SK-N-SH (cell line): ENCODE measurements at regions not wholly inside any gene's neighbourhood (a gene's known extent, or its start where the extent isn't known, plus 50 kb on each side); places are given as distances from the start of the nearest gene placed in this dataset.

Source experiments
- CTCF ChIA-PET: fragments of 300-600, 350-600 bp; formaldehyde crosslinking; extraction: SDS; loops from one replicate; lab custom pipeline; 2021; lab: Yijun Ruan, JAX
- POLR2A ChIA-PET: fragments of 350-600 bp; sonication (Branson Sonifier 250); formaldehyde crosslinking; extraction: SDS; loops from one replicate; lab custom pipeline; 2020; ENCODE audit warnings: antibody characterized with exemption, inconsistent platforms; lab: Yijun Ruan, JAX
- DNase-seq: peaks from one replicate; pipeline ENCODE4 v3.0.0; 2012
- H2AFZ ChIP-seq: fragments of 200-600 bp; sonication (generic); 2 replicates; pipeline ENCODE4 v1.8.1; 2016; ENCODE audit warnings: antibody characterized with exemption, mild to moderate bottlenecking, low read depth
- H3F3A ChIP-seq: fragments of 200-600 bp; sonication (generic); replicated peaks from 2 replicates; pipeline ENCODE3; 2016; ENCODE audit warnings: antibody characterized with exemption, mild to moderate bottlenecking; ENCODE audit not compliant: insufficient read depth
- H3K27ac ChIP-seq, 2 experiments: fragments of 200-500 bp in 1 of 2; fragments of 200-600 bp in 1 of 2; sonication (Bioruptor generic) in 1 of 2; sonication (generic), shearing (Covaris generic) in 1 of 2; 2 replicates each; pipeline versions ENCODE4 v1.5.1 to v1.6.1; 2014 to 2016; ENCODE audit warnings: low read depth in 2 of 2, inconsistent platforms in 1 of 2, low read length in 1 of 2, mild to moderate bottlenecking in 1 of 2, mixed read lengths in 1 of 2
- H3K27me3 ChIP-seq: fragments of 200-600 bp; sonication (generic), shearing (Covaris generic); 2 replicates; pipeline ENCODE4 v1.6.1; 2016; ENCODE audit warnings: mixed run types; ENCODE audit not compliant: insufficient read depth
- H3K36me3 ChIP-seq, 2 experiments: fragments of 200-500 bp in 1 of 2; fragments of 200-600 bp in 1 of 2; sonication (Bioruptor generic) in 1 of 2; sonication (generic) in 1 of 2; replicated peaks in 1 of 2; 2 replicates each; pipeline versions ENCODE3 to v1.5.1; 2014 to 2016; ENCODE audit warnings: low read length in 1 of 2, mild to moderate bottlenecking in 1 of 2; ENCODE audit not compliant: insufficient read depth in 2 of 2, control insufficient read depth in 1 of 2
- H3K4me1 ChIP-seq, 2 experiments: fragments of 200-500 bp in 1 of 2; fragments of 200-600 bp in 1 of 2; sonication (Bioruptor generic) in 1 of 2; sonication (generic), shearing (Covaris generic) in 1 of 2; 2 replicates each; pipeline versions ENCODE4 v1.5.1 to v1.6.1; 2014 to 2016; ENCODE audit warnings: low read depth in 1 of 2, low read length in 1 of 2, mixed run types in 1 of 2; ENCODE audit not compliant: insufficient read depth in 2 of 2, control insufficient read depth in 1 of 2
- H3K4me2 ChIP-seq: fragments of 200-600 bp; sonication (generic), shearing (Covaris generic); 2 replicates; pipeline ENCODE4 v1.6.1; 2017; ENCODE audit warnings: mixed run types
- H3K4me3 ChIP-seq, 2 experiments: fragments of 200-500 bp in 1 of 2; fragments of 200-600 bp in 1 of 2; sonication (Bioruptor generic) in 1 of 2; sonication (generic), shearing (Covaris generic) in 1 of 2; 2 replicates each; pipeline versions ENCODE4 v1.5.1 to v1.8.1; 2014 to 2016; ENCODE audit warnings: low read depth in 2 of 2, inconsistent platforms in 1 of 2, low read length in 1 of 2, mild to moderate bottlenecking in 1 of 2, mixed read lengths in 1 of 2, moderate library complexity in 1 of 2
- H3K79me2 ChIP-seq: fragments of 200-600 bp; sonication (generic); 2 replicates; pipeline ENCODE4 v1.8.1; 2017; ENCODE audit warnings: mild to moderate bottlenecking; ENCODE audit not compliant: insufficient read depth
- H3K9ac ChIP-seq: fragments of 200-600 bp; sonication (generic); 2 replicates; pipeline ENCODE4 v1.6.1; 2017; ENCODE audit warnings: mixed run types
- H3K9me2 ChIP-seq: fragments of 200-600 bp; sonication (generic); 2 replicates; pipeline ENCODE4 v1.6.1; 2017; ENCODE audit warnings: mixed run types
- H3K9me3 ChIP-seq: fragments of 200-600 bp; sonication (generic); 2 replicates; pipeline ENCODE4 v1.6.1; 2017; ENCODE audit warnings: mixed run types, mild to moderate bottlenecking, moderate library complexity
- H4K20me1 ChIP-seq: fragments of 200-600 bp; sonication (generic); 2 replicates; pipeline ENCODE4 v1.6.1; 2017; ENCODE audit warnings: mild to moderate bottlenecking, mixed run types; ENCODE audit not compliant: insufficient read depth
- CTCF ChIP-seq: fragments of 200-600 bp; sonication (generic); IDR thresholded peaks from 2 replicates; pipeline ENCODE4 v1.6.1; 2017; ENCODE audit warnings: antibody characterized with exemption, mild to moderate bottlenecking, moderate library complexity
- ELF1 ChIP-seq: IDR thresholded peaks from 2 replicates; pipeline ENCODE4 v1.4.0; 2012
- EP300 ChIP-seq, 2 experiments: IDR thresholded peaks; 2 replicates each; pipeline versions ENCODE4 v1.4.0 to v1.6.1; 2012; ENCODE audit warnings: borderline replicate concordance in 1 of 2, low read depth in 1 of 2, low read length in 1 of 2
- FOXM1 ChIP-seq: IDR thresholded peaks from 2 replicates; pipeline ENCODE4 v1.4.0; 2012; ENCODE audit warnings: low read depth, mild to moderate bottlenecking
- GATA2 ChIP-seq: sonication (generic); formaldehyde crosslinking; IDR thresholded peaks from 2 replicates; pipeline ENCODE4 v1.5.0; 2020; ENCODE audit warnings: mild to moderate bottlenecking, missing genetic modification reagents
- PBX3 ChIP-seq: IDR thresholded peaks from 2 replicates; pipeline ENCODE4; 2012
- RAD21 ChIP-seq: IDR thresholded peaks from 2 replicates; pipeline ENCODE4 v1.6.1; 2012; ENCODE audit warnings: mild to moderate bottlenecking, low read length
- RCOR1 ChIP-seq: fragments of 150-350 bp; IDR thresholded peaks from 2 replicates; pipeline ENCODE4 v1.6.1; 2017; ENCODE audit warnings: antibody characterized with exemption, low read length
- SMC3 ChIP-seq: IDR thresholded peaks from 2 replicates; pipeline ENCODE4 v1.6.1; 2012; ENCODE audit warnings: low read depth, low read length, improper control_type of control experiment
- YY1 ChIP-seq: IDR thresholded peaks from 2 replicates; pipeline ENCODE4 v1.4.0; 2012; ENCODE audit warnings: low read depth, mild to moderate bottlenecking
- ZBTB33 ChIP-seq: IDR thresholded peaks from 2 replicates; pipeline ENCODE4 v1.4.0; 2012; ENCODE audit warnings: low read depth, borderline replicate concordance
- WGBS: methylation state at CpG from one replicate; pipeline ENCODE4 v1.1.6; 2017; ENCODE audit warnings: low lambda C conversion rate; 5-methylcytosine and 5-hydroxymethylcytosine counted together

GRCh38 chr3:20668411-20668810, 482.4 kb upstream of the SGO1 start:
- DNase-seq: peak; percentile 38
- no peaks in the 10 kb centered on the region for H3K79me2 ChIP-seq
- CTCF ChIA-PET: no interaction called here

More at GRCh38 chr3:20668411-20668810, 482.4 kb upstream of the SGO1 start:
- Histone ChIP-seq H3K4me3 (no peak overlapping the region), H3K9me3 (no peaks in the 10 kb centered on the region), H3K4me2 (no peak overlapping the region), H3K4me1 (peaks cover 0 to 10% of the 10 kb centered on the region in 2 experiments; a peak in 2 of 4 replicates), H2AFZ (no peak overlapping the region), H3K9ac (no peak overlapping the region), H3K9me2 (no peaks in the 10 kb centered on the region), H3F3A (no peaks in the 10 kb centered on the region), H4K20me1 (no peaks in the 10 kb centered on the region), H3K27me3 (no peaks in the 10 kb centered on the region), H3K36me3 (no peaks in the 10 kb centered on the region), H3K27ac (no peak overlapping the region)
- WGBS: 72% methylated on average over 3 of the region's 3 CpGs
- POLR2A ChIA-PET: no interaction called here
- TF ChIP-seq SMC3: no peak
- 0 out of 2 replicates have a peak, but pooled peaks have one; percentile 8 for TF ChIP-seq RCOR1
- TF ChIP-seq EP300 (IDR thresholded peaks at IDR 0.05; ENCODE audit: borderline replicate concordance in 1 of 2, low read depth in 1 of 2, low read length in 1 of 2): 0 out of 4 replicates have a peak, but pooled peaks have one; percentile 7 to 18
- TF ChIP-seq YY1: no peak
- TF ChIP-seq GATA2: peak; percentile 70
- TF ChIP-seq PBX3: no peak
- TF ChIP-seq ELF1: no peak
- TF ChIP-seq RAD21: peak; percentile 44
- TF ChIP-seq FOXM1: no peak
- peak; percentile 23; the same call in 1 of the 2 replicates for TF ChIP-seq CTCF
- TF ChIP-seq ZBTB33: no peak
